GM23338 (cell line): ENCODE measurements at regions not wholly inside any gene's neighbourhood (a gene's known extent, or its start where the extent isn't known, plus 50 kb on each side); places are given as distances from the start of the nearest gene placed in this dataset.

ENCODE experiments used
- ATAC-seq: fragments of 200-7000 bp; cut with Tn5 transposase; 3 replicates; pipeline ENCODE4 v1.9.1; 2020
- DNase-seq: peaks from one replicate; pipeline ENCODE4 v3.0.0-alpha.2; 2015; ENCODE audit warnings: low spot score
- H2AFZ ChIP-seq: fragments of 200-600 bp; sonication (generic); 2 replicates; pipeline ENCODE4 v1.8.0; 2016; ENCODE audit warnings: antibody characterized with exemption, mild to moderate bottlenecking, moderate library complexity
- H3F3A ChIP-seq: fragments of 200-600 bp; sonication (generic); replicated peaks from 2 replicates; pipeline ENCODE4 v1.8.0; 2017; ENCODE audit warnings: antibody characterized with exemption, mixed run types, low read depth
- H3K27ac ChIP-seq: fragments of 200-600 bp; sonication (generic); 2 replicates; pipeline ENCODE4 v1.6.1; 2016; ENCODE audit warnings: low read depth
- H3K27me3 ChIP-seq: fragments of 200-600 bp; sonication (generic); 2 replicates; pipeline ENCODE4 v1.8.0; 2016; ENCODE audit warnings: mild to moderate bottlenecking, mixed run types, moderate library complexity; ENCODE audit not compliant: insufficient read depth
- H3K36me3 ChIP-seq: fragments of 200-600 bp; sonication (generic); 2 replicates; pipeline ENCODE4 v1.8.0; 2016; ENCODE audit warnings: mild to moderate bottlenecking; ENCODE audit not compliant: insufficient read depth
- H3K4me1 ChIP-seq: fragments of 200-600 bp; sonication (generic); 2 replicates; pipeline ENCODE4 v1.8.0; 2016; ENCODE audit warnings: mild to moderate bottlenecking, moderate library complexity; ENCODE audit not compliant: insufficient read depth
- H3K4me2 ChIP-seq: fragments of 200-600 bp; sonication (generic); 2 replicates; pipeline ENCODE4 v1.7.1; 2017; ENCODE audit warnings: mixed run types
- H3K4me3 ChIP-seq: fragments of 200-600 bp; sonication (generic); 2 replicates; pipeline ENCODE4 v1.6.1; 2016; ENCODE audit warnings: mixed run types
- H3K79me2 ChIP-seq: fragments of 200-600 bp; sonication (generic); replicated peaks from 2 replicates; pipeline ENCODE4 v1.8.0; 2017; ENCODE audit warnings: mild to moderate bottlenecking; ENCODE audit not compliant: insufficient read depth
- H3K9me2 ChIP-seq: fragments of 200-600 bp; sonication (generic); 2 replicates; pipeline ENCODE4 v1.8.0; 2017; ENCODE audit not compliant: insufficient read depth
- H4K20me1 ChIP-seq: fragments of 200-600 bp; sonication (generic); replicated peaks from 2 replicates; pipeline ENCODE4 v1.8.0; 2017; ENCODE audit warnings: mild to moderate bottlenecking; ENCODE audit not compliant: insufficient read depth
- H3K27ac Mint-ChIP-seq: 2 replicates; pipeline ENCODE4 v1.8.0; 2020; ENCODE audit warnings: inconsistent platforms, mild to moderate bottlenecking, moderate library complexity, mixed read lengths
- H3K27me3 Mint-ChIP-seq: 3 replicates; pipeline ENCODE4 v1.8.0; 2022; ENCODE audit warnings: low read depth, mild to moderate bottlenecking, moderate library complexity, mixed read lengths, inconsistent platforms; ENCODE audit not compliant: insufficient read depth, poor library complexity
- H3K36me3 Mint-ChIP-seq: 3 replicates; pipeline ENCODE4 v1.8.0; 2021; ENCODE audit warnings: low read depth, mild to moderate bottlenecking, inconsistent platforms, moderate library complexity, mixed read lengths
- H3K4me1 Mint-ChIP-seq: 3 replicates; pipeline ENCODE4 v1.8.0; 2020; ENCODE audit warnings: mild to moderate bottlenecking, inconsistent platforms, mixed read lengths
- H3K4me3 Mint-ChIP-seq: 3 replicates; pipeline ENCODE4 v1.8.0; 2021; ENCODE audit warnings: moderate library complexity, mild to moderate bottlenecking, inconsistent platforms, mixed read lengths
- H3K9me3 Mint-ChIP-seq: 3 replicates; pipeline ENCODE4 v1.8.0; 2020; ENCODE audit warnings: moderate library complexity, mild to moderate bottlenecking, inconsistent platforms, mixed read lengths
- EZH2phosphoT487 ChIP-seq: fragments of 200-600 bp; sonication (generic); IDR thresholded peaks from one replicate; pipeline ENCODE4 v1.8.1; 2018; ENCODE audit warnings: antibody characterized with exemption; ENCODE audit not compliant: unreplicated experiment
- POLR2AphosphoS5 ChIP-seq: IDR thresholded peaks from 2 replicates; pipeline ENCODE4 v1.6.1; 2016; ENCODE audit warnings: antibody characterized with exemption, low read depth
- ZNF114 ChIP-seq: fragments of 250-450 bp; sonication (Bioruptor Pico); IDR thresholded peaks from 2 replicates; pipeline ENCODE4 v1.5.0; 2020; ENCODE audit warnings: mild to moderate bottlenecking, moderate library complexity
- TF ChIP-seq, protein P1 (sequence below): IDR thresholded peaks from 2 replicates; pipeline ENCODE4 v1.6.1; 2016; ENCODE audit warnings: antibody characterized with exemption
- TF ChIP-seq, protein P2 (sequence below), 2 experiments: fragments of 200-600 bp in 1 of 2; sonication (generic) in 1 of 2; conservative IDR thresholded peaks; 2 replicates each; pipeline versions ENCODE4 v1.5.1 to v1.6.1; 2016 to 2017; ENCODE audit warnings: antibody characterized with exemption in 2 of 2, low read depth in 2 of 2, mild to moderate bottlenecking in 2 of 2, moderate library complexity in 1 of 2
- TF ChIP-seq, protein P3 (sequence below): fragments of 250-450 bp; sonication (Bioruptor Pico); IDR thresholded peaks from 2 replicates; pipeline ENCODE4 v1.5.0; 2020; ENCODE audit warnings: mild to moderate bottlenecking, moderate library complexity

GRCh38 chr3:99529265-99529664 lies 109.1 kb upstream of the COL8A1 start:
- no peak overlapping the region for H3K4me3 Mint-ChIP-seq

More at GRCh38 chr3:99529265-99529664, 109.1 kb upstream of the COL8A1 start:
- H3K79me2 ChIP-seq = no peaks in the 10 kb centered on the region
- H3K27me3 Mint-ChIP-seq = peaks cover 1% of the 10 kb centered on the region
- no peak for TF ChIP-seq POLR2AphosphoS5
- no peak for TF ChIP-seq EZH2phosphoT487
- TF ChIP-seq ZNF114 (CRISPR knock-in tag) = no peak
- TF ChIP-seq, protein P1, sequence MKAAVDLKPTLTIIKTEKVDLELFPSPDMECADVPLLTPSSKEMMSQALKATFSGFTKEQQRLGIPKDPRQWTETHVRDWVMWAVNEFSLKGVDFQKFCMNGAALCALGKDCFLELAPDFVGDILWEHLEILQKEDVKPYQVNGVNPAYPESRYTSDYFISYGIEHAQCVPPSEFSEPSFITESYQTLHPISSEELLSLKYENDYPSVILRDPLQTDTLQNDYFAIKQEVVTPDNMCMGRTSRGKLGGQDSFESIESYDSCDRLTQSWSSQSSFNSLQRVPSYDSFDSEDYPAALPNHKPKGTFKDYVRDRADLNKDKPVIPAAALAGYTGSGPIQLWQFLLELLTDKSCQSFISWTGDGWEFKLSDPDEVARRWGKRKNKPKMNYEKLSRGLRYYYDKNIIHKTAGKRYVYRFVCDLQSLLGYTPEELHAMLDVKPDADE = no peak
- TF ChIP-seq, protein P2, sequence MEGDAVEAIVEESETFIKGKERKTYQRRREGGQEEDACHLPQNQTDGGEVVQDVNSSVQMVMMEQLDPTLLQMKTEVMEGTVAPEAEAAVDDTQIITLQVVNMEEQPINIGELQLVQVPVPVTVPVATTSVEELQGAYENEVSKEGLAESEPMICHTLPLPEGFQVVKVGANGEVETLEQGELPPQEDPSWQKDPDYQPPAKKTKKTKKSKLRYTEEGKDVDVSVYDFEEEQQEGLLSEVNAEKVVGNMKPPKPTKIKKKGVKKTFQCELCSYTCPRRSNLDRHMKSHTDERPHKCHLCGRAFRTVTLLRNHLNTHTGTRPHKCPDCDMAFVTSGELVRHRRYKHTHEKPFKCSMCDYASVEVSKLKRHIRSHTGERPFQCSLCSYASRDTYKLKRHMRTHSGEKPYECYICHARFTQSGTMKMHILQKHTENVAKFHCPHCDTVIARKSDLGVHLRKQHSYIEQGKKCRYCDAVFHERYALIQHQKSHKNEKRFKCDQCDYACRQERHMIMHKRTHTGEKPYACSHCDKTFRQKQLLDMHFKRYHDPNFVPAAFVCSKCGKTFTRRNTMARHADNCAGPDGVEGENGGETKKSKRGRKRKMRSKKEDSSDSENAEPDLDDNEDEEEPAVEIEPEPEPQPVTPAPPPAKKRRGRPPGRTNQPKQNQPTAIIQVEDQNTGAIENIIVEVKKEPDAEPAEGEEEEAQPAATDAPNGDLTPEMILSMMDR (conservative IDR thresholded peaks at IDR 0.05; ENCODE audit: low read depth in 2 of 2) = no peak
- TF ChIP-seq, protein P3, sequence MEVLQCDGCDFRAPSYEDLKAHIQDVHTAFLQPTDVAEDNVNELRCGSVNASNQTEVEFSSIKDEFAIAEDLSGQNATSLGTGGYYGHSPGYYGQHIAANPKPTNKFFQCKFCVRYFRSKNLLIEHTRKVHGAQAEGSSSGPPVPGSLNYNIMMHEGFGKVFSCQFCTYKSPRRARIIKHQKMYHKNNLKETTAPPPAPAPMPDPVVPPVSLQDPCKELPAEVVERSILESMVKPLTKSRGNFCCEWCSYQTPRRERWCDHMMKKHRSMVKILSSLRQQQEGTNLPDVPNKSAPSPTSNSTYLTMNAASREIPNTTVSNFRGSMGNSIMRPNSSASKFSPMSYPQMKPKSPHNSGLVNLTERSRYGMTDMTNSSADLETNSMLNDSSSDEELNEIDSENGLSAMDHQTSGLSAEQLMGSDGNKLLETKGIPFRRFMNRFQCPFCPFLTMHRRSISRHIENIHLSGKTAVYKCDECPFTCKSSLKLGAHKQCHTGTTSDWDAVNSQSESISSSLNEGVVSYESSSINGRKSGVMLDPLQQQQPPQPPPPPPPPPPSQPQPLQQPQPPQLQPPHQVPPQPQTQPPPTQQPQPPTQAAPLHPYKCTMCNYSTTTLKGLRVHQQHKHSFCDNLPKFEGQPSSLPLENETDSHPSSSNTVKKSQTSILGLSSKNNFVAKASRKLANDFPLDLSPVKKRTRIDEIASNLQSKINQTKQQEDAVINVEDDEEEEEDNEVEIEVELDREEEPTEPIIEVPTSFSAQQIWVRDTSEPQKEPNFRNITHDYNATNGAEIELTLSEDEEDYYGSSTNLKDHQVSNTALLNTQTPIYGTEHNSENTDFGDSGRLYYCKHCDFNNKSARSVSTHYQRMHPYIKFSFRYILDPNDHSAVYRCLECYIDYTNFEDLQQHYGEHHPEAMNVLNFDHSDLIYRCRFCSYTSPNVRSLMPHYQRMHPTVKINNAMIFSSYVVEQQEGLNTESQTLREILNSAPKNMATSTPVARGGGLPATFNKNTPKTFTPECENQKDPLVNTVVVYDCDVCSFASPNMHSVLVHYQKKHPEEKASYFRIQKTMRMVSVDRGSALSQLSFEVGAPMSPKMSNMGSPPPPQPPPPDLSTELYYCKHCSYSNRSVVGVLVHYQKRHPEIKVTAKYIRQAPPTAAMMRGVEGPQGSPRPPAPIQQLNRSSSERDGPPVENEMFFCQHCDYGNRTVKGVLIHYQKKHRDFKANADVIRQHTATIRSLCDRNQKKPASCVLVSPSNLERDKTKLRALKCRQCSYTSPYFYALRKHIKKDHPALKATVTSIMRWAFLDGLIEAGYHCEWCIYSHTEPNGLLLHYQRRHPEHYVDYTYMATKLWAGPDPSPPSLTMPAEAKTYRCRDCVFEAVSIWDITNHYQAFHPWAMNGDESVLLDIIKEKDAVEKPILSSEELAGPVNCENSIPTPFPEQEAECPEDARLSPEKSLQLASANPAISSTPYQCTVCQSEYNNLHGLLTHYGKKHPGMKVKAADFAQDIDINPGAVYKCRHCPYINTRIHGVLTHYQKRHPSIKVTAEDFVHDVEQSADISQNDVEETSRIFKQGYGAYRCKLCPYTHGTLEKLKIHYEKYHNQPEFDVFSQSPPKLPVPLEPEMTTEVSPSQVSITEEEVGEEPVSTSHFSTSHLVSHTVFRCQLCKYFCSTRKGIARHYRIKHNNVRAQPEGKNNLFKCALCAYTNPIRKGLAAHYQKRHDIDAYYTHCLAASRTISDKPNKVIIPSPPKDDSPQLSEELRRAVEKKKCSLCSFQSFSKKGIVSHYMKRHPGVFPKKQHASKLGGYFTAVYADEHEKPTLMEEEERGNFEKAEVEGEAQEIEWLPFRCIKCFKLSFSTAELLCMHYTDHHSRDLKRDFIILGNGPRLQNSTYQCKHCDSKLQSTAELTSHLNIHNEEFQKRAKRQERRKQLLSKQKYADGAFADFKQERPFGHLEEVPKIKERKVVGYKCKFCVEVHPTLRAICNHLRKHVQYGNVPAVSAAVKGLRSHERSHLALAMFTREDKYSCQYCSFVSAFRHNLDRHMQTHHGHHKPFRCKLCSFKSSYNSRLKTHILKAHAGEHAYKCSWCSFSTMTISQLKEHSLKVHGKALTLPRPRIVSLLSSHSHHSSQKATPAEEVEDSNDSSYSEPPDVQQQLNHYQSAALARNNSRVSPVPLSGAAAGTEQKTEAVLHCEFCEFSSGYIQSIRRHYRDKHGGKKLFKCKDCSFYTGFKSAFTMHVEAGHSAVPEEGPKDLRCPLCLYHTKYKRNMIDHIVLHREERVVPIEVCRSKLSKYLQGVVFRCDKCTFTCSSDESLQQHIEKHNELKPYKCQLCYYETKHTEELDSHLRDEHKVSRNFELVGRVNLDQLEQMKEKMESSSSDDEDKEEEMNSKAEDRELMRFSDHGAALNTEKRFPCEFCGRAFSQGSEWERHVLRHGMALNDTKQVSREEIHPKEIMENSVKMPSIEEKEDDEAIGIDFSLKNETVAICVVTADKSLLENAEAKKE (CRISPR knock-in tag) = no peak
- no peak overlapping the region for H3K27ac ChIP-seq
- DNase-seq (no peak), ATAC-seq (no peak)
- no peaks in the 10 kb centered on the region for H3K36me3 Mint-ChIP-seq
- no peaks in the 10 kb centered on the region for H3K27me3 ChIP-seq
- no peaks in the 10 kb centered on the region for H3K9me2 ChIP-seq
- no peak overlapping the region for H2AFZ ChIP-seq
- peaks cover 18% of the 10 kb centered on the region for H3K4me1 Mint-ChIP-seq
- H3F3A ChIP-seq = no peaks in the 10 kb centered on the region
- peaks cover 25% of the 10 kb centered on the region for H3K4me1 ChIP-seq
- no peak overlapping the region for H3K4me3 ChIP-seq
- no peak overlapping the region for H3K4me2 ChIP-seq
- no peaks in the 10 kb centered on the region; the same call in 2 of the 3 replicates for H3K9me3 Mint-ChIP-seq
- H4K20me1 ChIP-seq = no peaks in the 10 kb centered on the region
- no peaks in the 10 kb centered on the region for H3K36me3 ChIP-seq
- H3K27ac Mint-ChIP-seq = no peak overlapping the region
